ENCODE measurements at regions not wholly inside any gene's neighbourhood (a gene's known extent, or its start where the extent isn't known, plus 50 kb on each side); places are given as distances from the start of the nearest gene placed in this dataset.
"Not testable (repeated sequence)": the region's sequence is repeated elsewhere in the genome, so short reads cannot be mapped to it uniquely, and the experiment has no call there.

- DNase-seq, result no peak
These were observed 130.0 kb downstream of the EHF start for GRCh38 chr11:34750692-34751405.

GRCh38 chr11:34749666-34750659 lies 129.1 kb downstream of the EHF start:
- peak; percentile 79 for DNase-seq

- no peak for DNase-seq
These were observed 127.1 kb downstream of the EHF start for GRCh38 chr11:34748036-34748435.

- DNase-seq, result no peak
These were observed 126.4 kb downstream of the EHF start for GRCh38 chr11:34747251-34747650.

- no peak for DNase-seq
These were observed 124.3 kb downstream of the EHF start for GRCh38 chr11:34745195-34745594.

GRCh38 chr11:34744511-34744910 lies 123.6 kb downstream of the EHF start:
- DNase-seq, result no peak

GRCh38 chr11:34738237-34738636 lies 117.3 kb downstream of the EHF start:
- no peak for DNase-seq

- no peak for DNase-seq
These were observed 111.9 kb downstream of the EHF start for GRCh38 chr11:34732831-34733230.

- DNase-seq, result peak; percentile 1
These were observed 110.7 kb downstream of the EHF start for GRCh38 chr11:34731603-34732002.

- DNase-seq, result no peak
These were observed 109.8 kb downstream of the EHF start for GRCh38 chr11:34730544-34731295.

GRCh38 chr11:34728609-34729008 lies 107.7 kb downstream of the EHF start:
- no peak for DNase-seq

GRCh38 chr11:34727228-34727737 lies 106.4 kb downstream of the EHF start:
- DNase-seq, result no peak

GRCh38 chr11:34724973-34725372 lies 104.1 kb downstream of the EHF start:
- DNase-seq, result no peak

GRCh38 chr11:34721646-34722045 lies 100.8 kb downstream of the EHF start:
- DNase-seq, result peak; percentile 1

- DNase-seq, result no peak
These were observed 98.5 kb downstream of the EHF start for GRCh38 chr11:34719303-34719848.

GRCh38 chr11:34713631-34714030 lies 92.7 kb downstream of the EHF start:
- not testable (repeated sequence) for DNase-seq
